ENCODE measurements at regions not wholly inside any gene's neighbourhood (a gene's known extent, or its start where the extent isn't known, plus 50 kb on each side); places are given as distances from the start of the nearest gene placed in this dataset.

- TF ChIP-seq POLR2A (IDR thresholded peaks at IDR 0.05; ENCODE audit: low read length), result no peak
- no peak for TF ChIP-seq GATA1 (IDR thresholded peaks at IDR 0.05; ENCODE audit: low read depth, low read length)
Observed at GRCh38 chrX:20789103-20789502, 522.4 kb upstream of the RPS6KA3 start.
